ENCODE measurements at regions not wholly inside any gene's neighbourhood (a gene's known extent, or its start where the extent isn't known, plus 50 kb on each side); places are given as distances from the start of the nearest gene placed in this dataset.

DNA sequence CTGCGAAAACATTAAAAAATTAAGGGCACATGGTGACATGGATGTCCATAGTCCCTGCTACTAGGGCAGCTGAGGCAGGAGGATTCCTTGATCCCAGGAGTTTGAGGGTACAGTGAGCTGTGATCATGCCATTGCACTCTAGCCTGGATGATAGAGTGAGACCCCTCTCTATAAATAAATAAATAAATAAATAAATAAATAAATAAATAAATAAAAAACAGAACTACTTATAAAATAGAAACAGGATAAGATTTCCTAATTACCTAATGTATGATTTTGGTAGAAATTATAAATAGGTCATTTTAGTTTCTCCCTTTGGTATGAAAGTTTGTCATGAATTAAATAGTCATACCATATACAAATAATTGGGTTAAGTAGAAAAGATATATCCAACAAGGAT, 916.2 kb downstream of the GRIK2 start:
- no peak for DNase-seq

DNA sequence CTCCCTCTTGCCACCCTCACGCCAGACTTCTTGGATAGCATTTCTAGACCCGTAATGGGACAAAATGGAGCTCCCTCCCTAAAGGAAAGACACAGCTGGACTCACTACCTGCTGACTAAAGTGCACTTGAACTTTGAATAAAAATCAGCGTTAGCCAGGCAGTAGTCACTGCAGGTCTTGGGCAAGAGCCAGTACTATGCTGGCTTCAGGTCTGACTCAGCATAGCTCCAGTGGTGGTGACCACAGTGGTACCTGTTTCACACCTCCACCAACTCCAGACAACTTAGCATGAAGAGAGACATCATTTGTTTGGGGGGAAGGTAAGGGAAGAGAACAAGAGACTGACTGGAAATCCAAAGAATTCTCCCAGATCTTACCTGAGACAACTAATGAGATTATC, 906.8 kb downstream of the GRIK2 start:
- DNase-seq, result no peak

DNA sequence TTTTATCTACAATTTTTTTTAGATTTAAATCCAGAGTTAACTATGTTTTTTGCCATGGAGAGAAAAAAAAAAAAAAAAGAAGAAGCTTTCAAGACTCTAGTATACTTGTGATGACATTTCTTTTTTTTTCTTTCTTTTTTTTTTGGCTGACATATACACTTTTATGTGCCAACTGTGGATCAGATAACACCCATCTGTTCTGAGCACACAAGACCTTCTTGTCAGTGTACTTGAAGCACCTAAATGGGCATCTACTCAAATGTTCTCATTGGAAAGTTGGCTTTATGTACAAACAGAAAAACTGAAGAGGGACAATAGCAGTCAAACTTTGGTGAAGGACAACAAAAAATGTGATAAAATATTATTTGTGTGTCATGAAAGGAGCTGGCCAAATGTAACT, 904.5 kb downstream of the GRIK2 start:
- no peak for DNase-seq
